Esophagus squamous epithelium (tissue), 5 donors: ENCODE measurements at regions not wholly inside any gene's neighbourhood (a gene's known extent, or its start where the extent isn't known, plus 50 kb on each side); places are given as distances from the start of the nearest gene placed in this dataset.

Experiments used
- DNase-seq: peaks from one replicate; lab custom pipeline; 2025; lab: John Stamatoyannopoulos, UW
- H3K27ac ChIP-seq, 4 donors: fragments of 200-600 bp; sonication (generic); one replicate each; pipeline ENCODE4 v1.5.1; 2016 to 2019; ENCODE audit warnings: mild to moderate bottlenecking in 1 of 4
- H3K27me3 ChIP-seq, 4 donors: fragments of 200-600 bp; sonication (generic); 1 replicate in 3 of 4; 2 replicates in 1 of 4; pipeline versions ENCODE4 v1.5.1 to v1.6.0; 2017 to 2021; ENCODE audit warnings: antibody characterized with exemption in 1 of 4
- H3K36me3 ChIP-seq, 3 donors: fragments of 200-600 bp; sonication (generic); one replicate each; pipeline ENCODE4 v1.5.1; 2016 to 2019
- H3K4me1 ChIP-seq, 3 donors: fragments of 200-600 bp; sonication (generic); one replicate each; pipeline ENCODE4 v1.5.1; 2017 to 2019
- H3K4me3 ChIP-seq, 4 donors: fragments of 200-600 bp; sonication (generic); 1 replicate in 3 of 4; 2 replicates in 1 of 4; pipeline ENCODE4 v1.5.1; 2016 to 2019; ENCODE audit warnings: mild to moderate bottlenecking in 2 of 4, moderate library complexity in 1 of 4
- H3K9me3 ChIP-seq, 3 donors: fragments of 200-600 bp; sonication (generic); one replicate each; pipeline ENCODE4 v1.5.1; 2016 to 2019
- CTCF ChIP-seq, 6 experiments: fragments of 450-650 bp in 4 of 6; fragments of 200-600 bp in 2 of 6; sonication (generic) in 2 of 6; IDR thresholded peaks; one replicate each; pipeline ENCODE4 v1.5.1; 2016 to 2019; ENCODE audit warnings: antibody characterized with exemption in 6 of 6, mild to moderate bottlenecking in 4 of 6, moderate library complexity in 4 of 6
- POLR2A ChIP-seq, 4 donors: fragments of 450-650 bp; IDR thresholded peaks; one replicate each; pipeline ENCODE4 v1.6.1; 2017; ENCODE audit warnings: antibody characterized with exemption in 4 of 4, mild to moderate bottlenecking in 4 of 4, moderate library complexity in 3 of 4
- WGBS, 2 donors: methylation state at CpG; one replicate each; pipeline ENCODE4 v1.1.5; 2018; 5-methylcytosine and 5-hydroxymethylcytosine counted together
- intact Hi-C: fragments of 100-400 bp; cut with DNase I; formaldehyde crosslinking; loops from one replicate; pipeline ENCODE4 v1.15.0; 2022
- donor health status: DM: yes; HTN: yes; CAD: no.

GRCh38 chr3:127106456-127106855 lies 86.5 kb upstream of the PRR23E start:
- DNase-seq: no peak
- Histone ChIP-seq H3K27me3 (peaks cover 0 to 12% (median 0%) of the 10 kb centered on the region in 4 donors), H3K4me3 (no peak overlapping the region), H3K9me3 (peaks cover 0 to 7% (median 4%) of the 10 kb centered on the region in 3 donors), H3K27ac (no peak overlapping the region), H3K4me1 (no peaks in the 10 kb centered on the region), H3K36me3 (no peaks in the 10 kb centered on the region)
- intact Hi-C loops: no loop called here
- WGBS, 2 donors: 56 to 95% methylated on average over 4 to 5 of the region's 9 CpGs
- no peak for TF ChIP-seq CTCF (IDR thresholded peaks at IDR 0.05)
- no peak for TF ChIP-seq POLR2A (IDR thresholded peaks at IDR 0.05)

- H3K27ac ChIP-seq: no peak overlapping the region
- H3K27me3 ChIP-seq: peaks cover 0 to 8% (median 0%) of the 10 kb centered on the region in 4 donors
- WGBS, 2 donors: 61 to 67% methylated on average over 7 to 9 of the region's 9 CpGs
- H3K36me3 ChIP-seq: no peaks in the 10 kb centered on the region
- H3K4me1 ChIP-seq: no peaks in the 10 kb centered on the region
- intact Hi-C loops: no loop called here
- H3K9me3 ChIP-seq: peaks cover 0 to 12% (median 8%) of the 10 kb centered on the region in 3 donors
- H3K4me3 ChIP-seq: no peak overlapping the region
- TF ChIP-seq CTCF (IDR thresholded peaks at IDR 0.05): no peak
- TF ChIP-seq POLR2A (IDR thresholded peaks at IDR 0.05): no peak
- DNase-seq: no peak
These were observed 85.9 kb upstream of the PRR23E start for GRCh38 chr3:127107002-127107401.

DNA sequence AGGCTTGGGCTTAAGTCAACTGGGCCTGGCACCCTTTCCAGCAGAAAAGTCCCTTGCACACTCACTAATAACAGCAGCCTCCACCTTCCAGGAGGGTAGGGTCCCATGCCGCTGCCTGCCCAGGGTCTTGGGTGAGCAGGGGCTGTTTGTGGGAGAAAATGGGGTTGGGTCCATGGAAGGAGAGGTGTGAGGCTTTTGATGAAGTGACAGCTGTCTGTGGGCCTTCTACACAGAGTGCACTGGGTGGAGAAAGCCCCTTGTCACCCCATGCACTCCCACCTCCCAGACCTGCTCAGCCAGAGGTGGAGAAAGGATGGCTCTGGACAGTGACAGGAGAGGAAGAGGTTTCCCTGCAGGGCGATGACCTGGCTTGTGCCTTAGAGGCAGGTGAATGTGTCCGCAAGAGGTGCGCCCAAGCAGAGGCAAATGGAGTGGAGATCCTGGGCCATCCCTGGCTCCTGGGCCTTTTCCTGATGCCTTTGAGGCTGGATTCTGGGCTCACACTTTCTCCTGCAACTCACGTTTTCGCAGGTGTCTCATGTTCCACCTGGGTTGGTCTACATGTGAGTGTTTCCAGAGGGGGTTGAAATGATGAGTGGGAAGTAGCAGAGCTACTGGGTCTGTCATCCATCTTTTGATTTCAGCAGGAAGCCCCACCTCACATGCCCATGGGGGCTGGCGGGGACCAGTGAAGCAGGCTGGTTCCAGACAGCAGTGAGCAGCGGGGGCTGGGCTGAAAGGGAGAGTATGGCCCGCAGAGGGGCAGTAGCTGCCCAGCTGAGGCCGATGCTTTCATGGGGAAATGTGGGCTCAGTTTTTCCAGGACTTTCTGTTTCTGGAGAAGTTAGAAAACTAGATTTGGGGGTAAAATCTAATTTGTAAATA lies 85.2 kb upstream of the PRR23E start:
- WGBS, 2 donors: 82 to 97% methylated on average over 4 to 8 of the region's 10 CpGs
- intact Hi-C loops: no loop called here

DNA sequence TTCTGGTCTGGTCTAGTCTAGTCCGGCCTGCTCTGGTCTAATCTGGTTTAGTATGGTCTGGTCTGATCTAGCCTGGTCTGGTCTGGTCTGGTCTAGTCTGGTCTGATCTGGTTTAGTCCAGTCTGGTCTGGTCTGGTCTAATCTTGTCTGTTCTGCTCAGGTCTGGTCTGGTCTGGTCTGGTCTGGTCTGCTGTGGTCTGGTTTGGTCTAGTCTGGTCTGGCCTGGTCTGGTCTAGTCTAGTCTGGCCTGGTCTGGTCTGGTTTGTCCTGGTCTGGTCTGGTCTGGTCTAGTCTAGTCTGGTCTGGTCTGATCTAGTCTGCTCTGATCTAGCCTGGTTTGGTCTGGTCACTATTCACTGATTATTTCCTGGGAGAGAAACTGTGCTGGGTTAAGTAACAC lies 84.1 kb upstream of the PRR23E start:
- H3K4me1 ChIP-seq: no peaks in the 10 kb centered on the region
- H3K36me3 ChIP-seq: no peaks in the 10 kb centered on the region
- H3K27me3 ChIP-seq: no peaks in the 10 kb centered on the region
- no peak overlapping the region for H3K27ac ChIP-seq
- TF ChIP-seq CTCF (IDR thresholded peaks at IDR 0.05): no peak
- no peak for TF ChIP-seq POLR2A (IDR thresholded peaks at IDR 0.05)
- DNase-seq: no peak
- peaks cover 0 to 25% (median 8%) of the 10 kb centered on the region in 3 donors for H3K9me3 ChIP-seq
- 75 to 90% methylated on average over 1 of the region's 1 CpG for WGBS, 2 donors
- no peak overlapping the region for H3K4me3 ChIP-seq
- intact Hi-C loops: no loop called here

More for the DNA sequence above, 85.2 kb upstream of the PRR23E start:
- no peaks in the 10 kb centered on the region for H3K4me1 ChIP-seq
- H3K27me3 ChIP-seq: peaks cover 0 to 5% (median 0%) of the 10 kb centered on the region in 4 donors
- peaks cover 0 to 19% (median 8%) of the 10 kb centered on the region in 3 donors for H3K9me3 ChIP-seq
- no peak for DNase-seq
- H3K4me3 ChIP-seq: no peak overlapping the region
- TF ChIP-seq CTCF (IDR thresholded peaks at IDR 0.05) (no peak), POLR2A (IDR thresholded peaks at IDR 0.05) (no peak)
- no peaks in the 10 kb centered on the region for H3K36me3 ChIP-seq
- H3K27ac ChIP-seq: no peak overlapping the region

DNA sequence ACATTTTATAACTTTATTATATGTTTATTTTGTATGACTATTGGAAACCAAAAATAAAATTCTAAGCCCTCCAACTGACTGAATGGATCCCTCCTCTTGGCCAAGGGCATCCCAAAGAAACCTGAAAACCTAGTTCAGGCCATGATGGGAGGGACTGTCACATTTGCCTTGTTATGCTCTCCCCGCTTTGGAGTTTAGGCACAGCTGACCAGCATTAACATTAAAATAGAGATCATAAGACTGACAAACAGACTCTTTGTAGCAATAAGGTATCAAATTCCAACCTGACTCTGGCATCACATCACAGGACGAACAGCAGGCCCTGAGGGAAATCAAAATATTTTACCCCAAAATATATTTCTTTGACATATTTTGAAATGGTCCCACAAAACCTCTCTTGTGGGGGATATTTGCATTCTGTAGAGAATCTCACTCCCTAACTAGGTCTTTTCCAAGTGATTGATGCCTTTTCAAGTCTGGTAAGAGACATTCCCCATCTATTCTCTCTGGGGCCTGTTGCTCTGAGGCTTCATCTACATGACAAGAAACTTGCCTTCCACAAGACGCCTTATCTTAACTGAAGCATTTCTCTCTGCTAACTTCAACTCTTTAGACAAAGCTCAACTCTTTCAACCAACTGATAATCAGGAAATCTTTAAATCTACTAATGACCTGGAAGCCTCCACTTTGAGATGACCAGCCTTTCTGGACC lies 81.8 kb upstream of the PRR23E start:
- no peak for DNase-seq
- intact Hi-C loops: no loop called here
- 56 to 72% methylated on average over 3 of the region's 3 CpGs for WGBS, 2 donors
- no peaks in the 10 kb centered on the region for H3K4me1 ChIP-seq
- no peak for TF ChIP-seq CTCF (IDR thresholded peaks at IDR 0.05)
- TF ChIP-seq POLR2A (IDR thresholded peaks at IDR 0.05): no peak
- no peak overlapping the region for H3K27ac ChIP-seq
- H3K4me3 ChIP-seq: no peak overlapping the region
- H3K36me3 ChIP-seq: no peaks in the 10 kb centered on the region
- H3K27me3 ChIP-seq: no peaks in the 10 kb centered on the region
- peaks cover 0 to 25% (median 8%) of the 10 kb centered on the region in 3 donors for H3K9me3 ChIP-seq
